HFF-Myc (cell line): ENCODE measurements at regions not wholly inside any gene's neighbourhood (a gene's known extent, or its start where the extent isn't known, plus 50 kb on each side); places are given as distances from the start of the nearest gene placed in this dataset.
A peak's percentile ranks its signal among the peaks of the same experiment; 100 is the strongest.

Experiments used
- DNase-seq: peaks from one replicate; pipeline ENCODE4 v3.0.0-alpha.2; 2011; ENCODE audit warnings: low read depth; ENCODE audit errors: extremely low read depth
- H3K4me3 ChIP-seq: replicated peaks from 2 replicates; pipeline ENCODE4 v1.5.1; 2011; ENCODE audit warnings: low read depth, mild to moderate bottlenecking, control low read depth, low read length
- TF ChIP-seq, protein P1 (sequence below): IDR thresholded peaks from 2 replicates; pipeline ENCODE4 v1.5.1; 2012; ENCODE audit warnings: mild to moderate bottlenecking, low read depth, low read length, control low read depth; ENCODE audit errors: missing control alignments

DNA sequence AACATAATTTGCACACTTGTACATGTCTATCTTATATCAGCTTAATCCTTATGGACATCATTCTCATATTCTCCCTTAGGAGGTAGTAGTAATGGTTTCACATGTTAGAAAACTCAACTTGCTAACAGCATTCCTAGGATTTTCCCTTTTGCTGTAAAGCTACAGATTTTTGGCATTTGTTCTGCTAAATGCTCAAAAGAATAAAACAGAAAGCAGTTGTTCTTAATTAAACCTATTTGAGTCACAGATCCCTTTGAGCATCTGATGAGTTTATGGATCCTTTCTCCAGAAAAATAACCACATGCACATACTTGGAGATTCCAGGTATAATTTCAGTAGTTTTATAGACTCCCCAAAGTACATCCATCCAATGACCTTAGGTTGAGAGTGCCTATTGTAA lies 122.9 kb upstream of the BET1 start:
- peak; percentile 63 for DNase-seq
- TF ChIP-seq, protein P1, sequence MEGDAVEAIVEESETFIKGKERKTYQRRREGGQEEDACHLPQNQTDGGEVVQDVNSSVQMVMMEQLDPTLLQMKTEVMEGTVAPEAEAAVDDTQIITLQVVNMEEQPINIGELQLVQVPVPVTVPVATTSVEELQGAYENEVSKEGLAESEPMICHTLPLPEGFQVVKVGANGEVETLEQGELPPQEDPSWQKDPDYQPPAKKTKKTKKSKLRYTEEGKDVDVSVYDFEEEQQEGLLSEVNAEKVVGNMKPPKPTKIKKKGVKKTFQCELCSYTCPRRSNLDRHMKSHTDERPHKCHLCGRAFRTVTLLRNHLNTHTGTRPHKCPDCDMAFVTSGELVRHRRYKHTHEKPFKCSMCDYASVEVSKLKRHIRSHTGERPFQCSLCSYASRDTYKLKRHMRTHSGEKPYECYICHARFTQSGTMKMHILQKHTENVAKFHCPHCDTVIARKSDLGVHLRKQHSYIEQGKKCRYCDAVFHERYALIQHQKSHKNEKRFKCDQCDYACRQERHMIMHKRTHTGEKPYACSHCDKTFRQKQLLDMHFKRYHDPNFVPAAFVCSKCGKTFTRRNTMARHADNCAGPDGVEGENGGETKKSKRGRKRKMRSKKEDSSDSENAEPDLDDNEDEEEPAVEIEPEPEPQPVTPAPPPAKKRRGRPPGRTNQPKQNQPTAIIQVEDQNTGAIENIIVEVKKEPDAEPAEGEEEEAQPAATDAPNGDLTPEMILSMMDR = no peak
- H3K4me3 ChIP-seq = no peak overlapping the region

DNA sequence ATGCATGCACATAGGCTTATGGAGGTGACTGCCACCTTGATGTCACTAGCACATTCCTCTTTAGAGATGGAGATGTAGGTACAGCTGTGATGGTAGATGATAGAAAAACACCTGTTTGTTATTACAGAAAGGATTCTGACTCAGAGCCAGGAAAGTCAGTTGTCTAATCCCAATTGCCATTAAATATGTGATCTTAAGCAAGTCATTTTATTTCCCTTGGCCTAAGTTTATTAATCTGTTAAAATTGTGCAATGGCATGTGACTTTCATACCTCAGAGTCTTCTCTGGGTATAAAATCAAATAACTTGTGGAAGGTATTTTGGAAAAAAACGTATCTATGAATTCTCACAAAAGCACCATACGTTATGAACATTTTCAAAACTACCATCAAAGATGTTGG lies 123.9 kb upstream of the BET1 start:
- no peak overlapping the region for H3K4me3 ChIP-seq
- no peak for DNase-seq
- TF ChIP-seq, protein P1 = no peak

DNA sequence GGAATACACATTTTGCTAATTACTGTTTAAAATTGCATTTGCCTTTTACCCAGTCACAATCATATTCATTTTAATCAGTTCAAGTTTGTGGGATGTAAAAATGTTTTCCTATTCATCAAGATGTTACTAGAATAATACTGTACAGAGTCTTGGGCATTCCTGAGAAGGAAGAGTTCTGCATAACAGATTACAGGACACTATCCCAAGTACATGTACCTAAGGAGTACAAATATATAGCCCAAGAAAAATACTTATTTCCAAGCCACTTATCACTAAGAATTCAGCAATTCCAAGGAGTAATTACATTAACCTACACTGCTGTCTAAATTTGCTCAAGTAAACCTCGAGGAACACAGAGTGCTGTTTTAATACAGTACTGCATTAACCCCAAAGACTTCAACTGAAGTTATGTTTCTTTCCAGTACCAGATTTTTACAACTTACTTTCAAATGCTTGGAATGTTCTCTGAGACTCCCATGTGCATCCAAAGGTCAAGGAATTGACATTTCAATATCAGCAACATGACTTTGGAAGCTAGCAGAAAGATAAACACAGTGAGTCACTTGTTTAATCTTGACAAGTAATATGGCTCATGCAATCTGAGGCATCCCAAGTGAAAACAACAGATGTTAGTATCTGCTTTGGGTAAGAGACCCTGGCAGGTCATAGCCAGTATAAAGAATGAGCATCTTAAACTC lies 125.4 kb upstream of the BET1 start:
- peak; percentile 71 for DNase-seq
- no peak overlapping the region for H3K4me3 ChIP-seq
- TF ChIP-seq, protein P1 = no peak

DNA sequence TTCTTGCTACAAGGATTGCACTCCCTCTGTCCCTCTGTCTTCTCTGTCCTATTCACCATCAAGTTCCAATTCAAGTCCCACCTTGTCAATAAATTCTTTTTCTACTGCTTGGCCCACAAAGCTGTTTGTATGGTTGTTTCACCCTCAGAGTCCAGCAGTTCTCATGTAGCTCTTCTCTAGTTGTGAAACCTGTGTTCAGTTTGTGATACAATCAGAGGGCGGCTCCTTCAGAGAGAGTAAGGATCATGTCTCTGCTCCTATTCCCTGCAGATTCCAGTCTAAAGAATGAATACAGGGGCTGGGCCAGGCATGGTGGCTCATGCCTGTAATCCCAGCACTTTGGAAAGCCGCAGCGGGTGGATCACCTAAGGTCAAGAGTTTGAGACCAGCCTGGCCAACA lies 126.6 kb upstream of the BET1 start:
- no peak for DNase-seq

DNA sequence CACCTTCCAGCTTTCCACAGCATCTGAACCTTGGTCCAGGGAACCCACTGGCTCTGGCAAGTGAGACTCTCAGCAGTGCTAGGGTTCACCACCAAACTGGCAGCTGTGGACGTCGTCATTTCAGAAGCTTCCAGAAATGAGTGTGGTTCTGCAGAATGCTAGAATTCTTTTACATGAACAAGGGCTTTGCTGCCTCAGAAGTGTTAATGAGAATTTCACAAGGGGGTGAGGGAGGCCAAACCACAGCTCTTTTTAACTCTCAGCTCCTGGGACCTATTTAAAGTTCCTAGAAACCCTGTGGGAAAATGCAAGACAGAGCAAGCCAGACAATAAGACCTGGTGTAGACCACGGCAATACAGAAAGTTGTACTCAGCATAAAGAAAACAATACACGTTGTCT lies 129.3 kb upstream of the BET1 start:
- TF ChIP-seq, protein P1 = no peak
- no peak overlapping the region for H3K4me3 ChIP-seq
- no peak for DNase-seq

More for the DNA sequence above, 126.6 kb upstream of the BET1 start:
- H3K4me3 ChIP-seq = no peak overlapping the region
- TF ChIP-seq, protein P1 = no peak

DNA sequence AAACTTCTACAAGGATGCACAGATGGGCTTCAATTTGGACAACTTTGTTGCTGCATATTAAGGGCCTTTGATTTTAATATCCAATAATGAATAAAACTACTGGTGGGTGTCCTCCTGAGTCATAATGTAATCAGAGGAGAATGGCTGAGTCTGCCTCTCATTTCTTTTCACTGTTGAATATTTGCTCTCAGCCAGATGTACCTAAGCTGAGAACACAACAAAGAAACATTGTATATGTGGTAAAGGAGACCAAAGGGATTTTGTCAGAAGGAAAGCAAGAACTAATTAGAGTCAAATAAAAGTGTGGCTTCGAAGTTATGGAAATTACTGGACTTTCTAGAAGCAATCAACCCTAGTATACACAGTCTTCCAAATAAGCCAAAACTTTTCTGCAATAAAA lies 131.0 kb upstream of the BET1 start:
- H3K4me3 ChIP-seq = no peak overlapping the region
- TF ChIP-seq, protein P1 = no peak
- no peak for DNase-seq

DNA sequence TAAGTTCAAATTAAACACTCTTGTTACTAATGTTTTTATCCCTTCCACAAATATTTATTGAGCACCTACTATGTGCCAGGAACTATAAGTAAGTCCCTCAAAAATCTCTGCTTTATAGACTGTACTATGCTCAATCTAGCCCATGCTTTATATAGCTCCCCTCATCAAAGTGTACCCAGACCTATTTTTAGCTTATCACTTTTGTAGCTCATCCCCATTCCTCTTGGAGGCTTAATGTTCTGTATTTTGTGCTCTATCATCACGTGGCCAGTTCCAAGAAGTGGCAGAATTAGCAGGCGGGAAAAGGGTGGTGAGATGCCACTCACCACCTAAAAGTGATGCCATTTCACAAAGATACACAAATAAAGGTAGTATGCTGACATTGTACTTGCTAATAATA lies 138.1 kb upstream of the BET1 start:
- no peak for DNase-seq
- no peak overlapping the region for H3K4me3 ChIP-seq
- TF ChIP-seq, protein P1 = no peak
